SK-N-SH (cell line): ENCODE measurements at regions not wholly inside any gene's neighbourhood (a gene's known extent, or its start where the extent isn't known, plus 50 kb on each side); places are given as distances from the start of the nearest gene placed in this dataset.

Experiments used
- CTCF ChIA-PET: fragments of 300-600, 350-600 bp; formaldehyde crosslinking; extraction: SDS; loops from one replicate; lab custom pipeline; 2021; lab: Yijun Ruan, JAX
- POLR2A ChIA-PET: fragments of 350-600 bp; sonication (Branson Sonifier 250); formaldehyde crosslinking; extraction: SDS; loops from one replicate; lab custom pipeline; 2020; ENCODE audit warnings: antibody characterized with exemption, inconsistent platforms; lab: Yijun Ruan, JAX
- DNase-seq: peaks from one replicate; pipeline ENCODE4 v3.0.0; 2012
- H2AFZ ChIP-seq: fragments of 200-600 bp; sonication (generic); 2 replicates; pipeline ENCODE4 v1.8.1; 2016; ENCODE audit warnings: antibody characterized with exemption, mild to moderate bottlenecking, low read depth
- H3F3A ChIP-seq: fragments of 200-600 bp; sonication (generic); replicated peaks from 2 replicates; pipeline ENCODE3; 2016; ENCODE audit warnings: antibody characterized with exemption, mild to moderate bottlenecking; ENCODE audit not compliant: insufficient read depth
- H3K27ac ChIP-seq, 2 experiments: fragments of 200-500 bp in 1 of 2; fragments of 200-600 bp in 1 of 2; sonication (Bioruptor generic) in 1 of 2; sonication (generic), shearing (Covaris generic) in 1 of 2; 2 replicates each; pipeline versions ENCODE4 v1.5.1 to v1.6.1; 2014 to 2016; ENCODE audit warnings: low read depth in 2 of 2, inconsistent platforms in 1 of 2, low read length in 1 of 2, mild to moderate bottlenecking in 1 of 2, mixed read lengths in 1 of 2
- H3K27me3 ChIP-seq: fragments of 200-600 bp; sonication (generic), shearing (Covaris generic); 2 replicates; pipeline ENCODE4 v1.6.1; 2016; ENCODE audit warnings: mixed run types; ENCODE audit not compliant: insufficient read depth
- H3K36me3 ChIP-seq, 2 experiments: fragments of 200-500 bp in 1 of 2; fragments of 200-600 bp in 1 of 2; sonication (Bioruptor generic) in 1 of 2; sonication (generic) in 1 of 2; replicated peaks in 1 of 2; 2 replicates each; pipeline versions ENCODE3 to v1.5.1; 2014 to 2016; ENCODE audit warnings: low read length in 1 of 2, mild to moderate bottlenecking in 1 of 2; ENCODE audit not compliant: insufficient read depth in 2 of 2, control insufficient read depth in 1 of 2
- H3K4me1 ChIP-seq, 2 experiments: fragments of 200-500 bp in 1 of 2; fragments of 200-600 bp in 1 of 2; sonication (Bioruptor generic) in 1 of 2; sonication (generic), shearing (Covaris generic) in 1 of 2; 2 replicates each; pipeline versions ENCODE4 v1.5.1 to v1.6.1; 2014 to 2016; ENCODE audit warnings: low read depth in 1 of 2, low read length in 1 of 2, mixed run types in 1 of 2; ENCODE audit not compliant: insufficient read depth in 2 of 2, control insufficient read depth in 1 of 2
- H3K4me2 ChIP-seq: fragments of 200-600 bp; sonication (generic), shearing (Covaris generic); 2 replicates; pipeline ENCODE4 v1.6.1; 2017; ENCODE audit warnings: mixed run types
- H3K4me3 ChIP-seq, 2 experiments: fragments of 200-500 bp in 1 of 2; fragments of 200-600 bp in 1 of 2; sonication (Bioruptor generic) in 1 of 2; sonication (generic), shearing (Covaris generic) in 1 of 2; 2 replicates each; pipeline versions ENCODE4 v1.5.1 to v1.8.1; 2014 to 2016; ENCODE audit warnings: low read depth in 2 of 2, inconsistent platforms in 1 of 2, low read length in 1 of 2, mild to moderate bottlenecking in 1 of 2, mixed read lengths in 1 of 2, moderate library complexity in 1 of 2
- H3K79me2 ChIP-seq: fragments of 200-600 bp; sonication (generic); 2 replicates; pipeline ENCODE4 v1.8.1; 2017; ENCODE audit warnings: mild to moderate bottlenecking; ENCODE audit not compliant: insufficient read depth
- H3K9ac ChIP-seq: fragments of 200-600 bp; sonication (generic); 2 replicates; pipeline ENCODE4 v1.6.1; 2017; ENCODE audit warnings: mixed run types
- H3K9me2 ChIP-seq: fragments of 200-600 bp; sonication (generic); 2 replicates; pipeline ENCODE4 v1.6.1; 2017; ENCODE audit warnings: mixed run types
- H3K9me3 ChIP-seq: fragments of 200-600 bp; sonication (generic); 2 replicates; pipeline ENCODE4 v1.6.1; 2017; ENCODE audit warnings: mixed run types, mild to moderate bottlenecking, moderate library complexity
- H4K20me1 ChIP-seq: fragments of 200-600 bp; sonication (generic); 2 replicates; pipeline ENCODE4 v1.6.1; 2017; ENCODE audit warnings: mild to moderate bottlenecking, mixed run types; ENCODE audit not compliant: insufficient read depth
- EP300 ChIP-seq, 2 experiments: IDR thresholded peaks; 2 replicates each; pipeline versions ENCODE4 v1.4.0 to v1.6.1; 2012; ENCODE audit warnings: borderline replicate concordance in 1 of 2, low read depth in 1 of 2, low read length in 1 of 2
- EZH2phosphoT487 ChIP-seq: fragments of 200-600 bp; sonication (generic); IDR thresholded peaks from 2 replicates; pipeline ENCODE4 v1.6.1; 2017; ENCODE audit warnings: low read depth, mixed run types, mild to moderate bottlenecking, antibody characterized with exemption, moderate library complexity, borderline replicate concordance
- GABPA ChIP-seq: IDR thresholded peaks from 2 replicates; pipeline ENCODE4 v1.4.0; 2012; ENCODE audit warnings: low read depth, mild to moderate bottlenecking
- NFIC ChIP-seq: IDR thresholded peaks from 2 replicates; pipeline ENCODE4 v1.4.0; 2012; ENCODE audit warnings: borderline replicate concordance
- NRF1 ChIP-seq: IDR thresholded peaks from 2 replicates; pipeline ENCODE4 v1.6.1; 2012; ENCODE audit warnings: low read depth, mild to moderate bottlenecking, low read length
- RAD21 ChIP-seq: IDR thresholded peaks from 2 replicates; pipeline ENCODE4 v1.6.1; 2012; ENCODE audit warnings: mild to moderate bottlenecking, low read length
- RCOR1 ChIP-seq: fragments of 150-350 bp; IDR thresholded peaks from 2 replicates; pipeline ENCODE4 v1.6.1; 2017; ENCODE audit warnings: antibody characterized with exemption, low read length
- SIN3A ChIP-seq: IDR thresholded peaks from 2 replicates; pipeline ENCODE4 v1.6.1; 2012; ENCODE audit warnings: low read depth, mild to moderate bottlenecking, low read length, moderate library complexity, borderline replicate concordance
- TEAD4 ChIP-seq: IDR thresholded peaks from 2 replicates; pipeline ENCODE4 v1.4.0; 2012; ENCODE audit warnings: mild to moderate bottlenecking, borderline replicate concordance; ENCODE audit not compliant: insufficient read depth
- YY1 ChIP-seq: IDR thresholded peaks from 2 replicates; pipeline ENCODE4 v1.4.0; 2012; ENCODE audit warnings: low read depth, mild to moderate bottlenecking
- WGBS: methylation state at CpG from one replicate; pipeline ENCODE4 v1.1.6; 2017; ENCODE audit warnings: low lambda C conversion rate; 5-methylcytosine and 5-hydroxymethylcytosine counted together
- TF ChIP-seq, protein P1 (sequence below): IDR thresholded peaks from 2 replicates; pipeline ENCODE4 v1.4.0; 2012; ENCODE audit warnings: low read depth, borderline replicate concordance
- TF ChIP-seq, protein P2 (sequence below): fragments of 150-350 bp; IDR thresholded peaks from 2 replicates; pipeline ENCODE4 v1.6.1; 2017; ENCODE audit warnings: antibody characterized with exemption, low read length, low read depth, borderline replicate concordance
- TF ChIP-seq, protein P3 (sequence below): IDR thresholded peaks from 2 replicates; pipeline ENCODE4; 2012
- TF ChIP-seq, protein P4 (sequence below): fragments of 200-600 bp; sonication (generic); IDR thresholded peaks from 2 replicates; pipeline ENCODE4 v1.6.1; 2017; ENCODE audit warnings: antibody characterized with exemption, mild to moderate bottlenecking, moderate library complexity

DNA sequence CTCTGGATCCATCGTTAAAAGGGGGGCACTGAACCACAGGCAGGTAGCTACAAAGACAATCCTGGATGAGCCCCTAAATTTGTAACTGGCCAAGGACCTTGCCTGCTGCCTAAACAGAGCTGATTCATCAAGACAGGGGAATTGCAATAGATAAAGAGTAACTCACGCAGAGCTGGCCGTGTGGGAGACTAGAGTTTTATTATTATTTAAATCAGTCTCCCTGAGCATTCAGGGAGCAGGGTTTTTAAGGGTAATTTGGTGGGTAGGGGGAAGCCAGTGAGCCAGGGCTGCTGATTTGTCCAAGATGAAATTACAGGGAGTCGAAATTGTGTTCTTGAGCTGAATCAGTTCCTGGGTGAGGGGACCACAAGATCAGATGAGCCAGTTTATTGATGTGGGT lies 885.1 kb upstream of the CADM2 start (continued):
- TF ChIP-seq, protein P1, sequence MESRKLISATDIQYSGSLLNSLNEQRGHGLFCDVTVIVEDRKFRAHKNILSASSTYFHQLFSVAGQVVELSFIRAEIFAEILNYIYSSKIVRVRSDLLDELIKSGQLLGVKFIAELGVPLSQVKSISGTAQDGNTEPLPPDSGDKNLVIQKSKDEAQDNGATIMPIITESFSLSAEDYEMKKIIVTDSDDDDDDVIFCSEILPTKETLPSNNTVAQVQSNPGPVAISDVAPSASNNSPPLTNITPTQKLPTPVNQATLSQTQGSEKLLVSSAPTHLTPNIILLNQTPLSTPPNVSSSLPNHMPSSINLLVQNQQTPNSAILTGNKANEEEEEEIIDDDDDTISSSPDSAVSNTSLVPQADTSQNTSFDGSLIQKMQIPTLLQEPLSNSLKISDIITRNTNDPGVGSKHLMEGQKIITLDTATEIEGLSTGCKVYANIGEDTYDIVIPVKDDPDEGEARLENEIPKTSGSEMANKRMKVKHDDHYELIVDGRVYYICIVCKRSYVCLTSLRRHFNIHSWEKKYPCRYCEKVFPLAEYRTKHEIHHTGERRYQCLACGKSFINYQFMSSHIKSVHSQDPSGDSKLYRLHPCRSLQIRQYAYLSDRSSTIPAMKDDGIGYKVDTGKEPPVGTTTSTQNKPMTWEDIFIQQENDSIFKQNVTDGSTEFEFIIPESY = no peak
- TF ChIP-seq EZH2phosphoT487 = no peak
- TF ChIP-seq, protein P2, sequence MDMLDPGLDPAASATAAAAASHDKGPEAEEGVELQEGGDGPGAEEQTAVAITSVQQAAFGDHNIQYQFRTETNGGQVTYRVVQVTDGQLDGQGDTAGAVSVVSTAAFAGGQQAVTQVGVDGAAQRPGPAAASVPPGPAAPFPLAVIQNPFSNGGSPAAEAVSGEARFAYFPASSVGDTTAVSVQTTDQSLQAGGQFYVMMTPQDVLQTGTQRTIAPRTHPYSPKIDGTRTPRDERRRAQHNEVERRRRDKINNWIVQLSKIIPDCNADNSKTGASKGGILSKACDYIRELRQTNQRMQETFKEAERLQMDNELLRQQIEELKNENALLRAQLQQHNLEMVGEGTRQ = no peak
- TF ChIP-seq YY1 = no peak
- no peak for TF ChIP-seq EP300 (IDR thresholded peaks at IDR 0.05; ENCODE audit: borderline replicate concordance in 1 of 2, low read depth in 1 of 2, low read length in 1 of 2)
- no peak for TF ChIP-seq RAD21
- TF ChIP-seq GABPA = no peak
- no peak for TF ChIP-seq NRF1
- no peak for TF ChIP-seq NFIC
- TF ChIP-seq TEAD4 = no peak
- no peak for TF ChIP-seq RCOR1
- no peak for TF ChIP-seq SIN3A
- TF ChIP-seq, all 33 proteins: peak for 0

DNA sequence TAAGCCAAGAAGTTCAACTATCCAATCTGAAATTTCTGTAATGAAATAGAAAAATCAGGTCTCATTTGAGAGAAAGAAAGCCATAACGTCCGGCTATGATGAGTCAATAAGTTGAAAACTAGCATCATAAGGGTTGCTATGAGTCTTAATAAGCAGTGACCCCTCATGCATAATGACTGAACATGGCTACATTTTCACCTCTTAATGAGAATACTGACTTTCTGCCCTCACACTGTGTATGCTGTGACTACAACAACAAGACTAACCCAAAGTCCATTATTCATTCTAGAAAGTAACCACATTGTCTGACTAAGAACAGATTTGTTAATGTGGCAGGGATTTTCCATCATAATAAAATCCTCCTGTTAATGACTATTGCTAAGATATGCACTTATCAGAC lies 884.0 kb upstream of the CADM2 start:
- no peaks in the 10 kb centered on the region for H3K9me3 ChIP-seq
- no peak for DNase-seq
- TF ChIP-seq, protein P3, sequence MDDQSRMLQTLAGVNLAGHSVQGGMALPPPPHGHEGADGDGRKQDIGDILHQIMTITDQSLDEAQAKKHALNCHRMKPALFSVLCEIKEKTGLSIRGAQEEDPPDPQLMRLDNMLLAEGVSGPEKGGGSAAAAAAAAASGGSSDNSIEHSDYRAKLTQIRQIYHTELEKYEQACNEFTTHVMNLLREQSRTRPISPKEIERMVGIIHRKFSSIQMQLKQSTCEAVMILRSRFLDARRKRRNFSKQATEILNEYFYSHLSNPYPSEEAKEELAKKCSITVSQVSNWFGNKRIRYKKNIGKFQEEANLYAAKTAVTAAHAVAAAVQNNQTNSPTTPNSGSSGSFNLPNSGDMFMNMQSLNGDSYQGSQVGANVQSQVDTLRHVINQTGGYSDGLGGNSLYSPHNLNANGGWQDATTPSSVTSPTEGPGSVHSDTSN = no peak
- TF ChIP-seq, protein P4, sequence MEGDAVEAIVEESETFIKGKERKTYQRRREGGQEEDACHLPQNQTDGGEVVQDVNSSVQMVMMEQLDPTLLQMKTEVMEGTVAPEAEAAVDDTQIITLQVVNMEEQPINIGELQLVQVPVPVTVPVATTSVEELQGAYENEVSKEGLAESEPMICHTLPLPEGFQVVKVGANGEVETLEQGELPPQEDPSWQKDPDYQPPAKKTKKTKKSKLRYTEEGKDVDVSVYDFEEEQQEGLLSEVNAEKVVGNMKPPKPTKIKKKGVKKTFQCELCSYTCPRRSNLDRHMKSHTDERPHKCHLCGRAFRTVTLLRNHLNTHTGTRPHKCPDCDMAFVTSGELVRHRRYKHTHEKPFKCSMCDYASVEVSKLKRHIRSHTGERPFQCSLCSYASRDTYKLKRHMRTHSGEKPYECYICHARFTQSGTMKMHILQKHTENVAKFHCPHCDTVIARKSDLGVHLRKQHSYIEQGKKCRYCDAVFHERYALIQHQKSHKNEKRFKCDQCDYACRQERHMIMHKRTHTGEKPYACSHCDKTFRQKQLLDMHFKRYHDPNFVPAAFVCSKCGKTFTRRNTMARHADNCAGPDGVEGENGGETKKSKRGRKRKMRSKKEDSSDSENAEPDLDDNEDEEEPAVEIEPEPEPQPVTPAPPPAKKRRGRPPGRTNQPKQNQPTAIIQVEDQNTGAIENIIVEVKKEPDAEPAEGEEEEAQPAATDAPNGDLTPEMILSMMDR = no peak
- TF ChIP-seq EP300 (IDR thresholded peaks at IDR 0.05; ENCODE audit: borderline replicate concordance in 1 of 2, low read depth in 1 of 2, low read length in 1 of 2) = no peak
- no peak overlapping the region for H3K27ac ChIP-seq
- H4K20me1 ChIP-seq = no peaks in the 10 kb centered on the region
- ChIA-PET POLR2A (no interaction called here), CTCF (no interaction called here)
- no peak overlapping the region for H2AFZ ChIP-seq
- 0% methylated on average over 2 of the region's 2 CpGs for WGBS
- no peak overlapping the region for H3K4me3 ChIP-seq
- no peaks in the 10 kb centered on the region for H3K4me1 ChIP-seq
- no peak overlapping the region for H3K4me2 ChIP-seq
- H3K9me2 ChIP-seq = no peaks in the 10 kb centered on the region
- H3K9ac ChIP-seq = no peak overlapping the region
- H3F3A ChIP-seq = no peaks in the 10 kb centered on the region
- no peaks in the 10 kb centered on the region; the same call in 1 of the 2 replicates for H3K27me3 ChIP-seq
- H3K36me3 ChIP-seq = no peaks in the 10 kb centered on the region
- no peaks in the 10 kb centered on the region for H3K79me2 ChIP-seq
